Memory B cell (primary cell): ENCODE measurements at regions not wholly inside any gene's neighbourhood (a gene's known extent, or its start where the extent isn't known, plus 50 kb on each side); places are given as distances from the start of the nearest gene placed in this dataset.
"Not testable (repeated sequence)": the region's sequence is repeated elsewhere in the genome, so short reads cannot be mapped to it uniquely, and the experiment has no call there.

Source experiments
- ATAC-seq: fragments of 150-1000 bp; cut with Tn5 transposase; 2 replicates; pipeline ENCODE4 v1.10.0; 2021; ENCODE audit warnings: low read depth, mild to moderate bottlenecking, moderate library complexity
- DNase-seq, 2 donors: peaks; one replicate each; pipeline ENCODE4 v3.0.0; 2022; ENCODE audit warnings: low spot score in 2 of 2
- H3K27ac Mint-ChIP-seq: one replicate; pipeline ENCODE4 v1.8.0; 2022; ENCODE audit warnings: mild to moderate bottlenecking, moderate library complexity, mixed read lengths
- H3K27me3 Mint-ChIP-seq: one replicate; pipeline ENCODE4 v1.8.0; 2022; ENCODE audit warnings: mixed read lengths
- H3K36me3 Mint-ChIP-seq: one replicate; pipeline ENCODE4 v1.8.0; 2022; ENCODE audit warnings: mild to moderate bottlenecking, mixed read lengths
- H3K4me1 Mint-ChIP-seq: one replicate; pipeline ENCODE4 v1.8.0; 2022; ENCODE audit warnings: mixed read lengths
- H3K4me3 Mint-ChIP-seq: one replicate; pipeline ENCODE4 v1.8.0; 2022; ENCODE audit warnings: mild to moderate bottlenecking, moderate library complexity, mixed read lengths
- H3K9me3 Mint-ChIP-seq: one replicate; pipeline ENCODE4 v1.8.0; 2022; ENCODE audit warnings: mixed read lengths

DNA sequence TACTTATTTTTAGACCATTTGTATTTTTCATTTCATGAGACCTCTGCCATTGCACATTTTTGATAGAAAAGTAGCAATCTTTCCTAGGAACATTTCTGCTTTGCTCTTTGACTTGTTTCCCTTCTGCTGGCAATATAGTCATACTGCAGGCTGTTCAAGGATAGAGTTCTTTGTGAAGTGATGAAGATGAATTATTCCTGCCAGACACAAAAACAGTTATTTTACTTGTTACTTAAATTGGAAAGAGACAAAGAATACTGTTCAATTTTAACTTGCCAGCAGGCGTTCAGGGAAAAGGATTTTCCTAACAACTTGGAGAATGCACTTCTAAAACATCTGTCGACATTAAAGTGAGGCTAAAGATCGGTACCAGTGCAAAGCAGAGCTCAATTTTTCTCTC, 251.7 kb upstream of the ACTBL2 start:
- Mint-ChIP-seq H3K4me1 (no peaks in the 10 kb centered on the region), H3K27me3 (peaks cover 2% of the 10 kb centered on the region), H3K9me3 (peaks cover 3% of the 10 kb centered on the region), H3K36me3 (no peaks in the 10 kb centered on the region), H3K27ac (no peak overlapping the region), H3K4me3 (no peak overlapping the region)
- DNase-seq, result no peak
- ATAC-seq, result no peak

DNA sequence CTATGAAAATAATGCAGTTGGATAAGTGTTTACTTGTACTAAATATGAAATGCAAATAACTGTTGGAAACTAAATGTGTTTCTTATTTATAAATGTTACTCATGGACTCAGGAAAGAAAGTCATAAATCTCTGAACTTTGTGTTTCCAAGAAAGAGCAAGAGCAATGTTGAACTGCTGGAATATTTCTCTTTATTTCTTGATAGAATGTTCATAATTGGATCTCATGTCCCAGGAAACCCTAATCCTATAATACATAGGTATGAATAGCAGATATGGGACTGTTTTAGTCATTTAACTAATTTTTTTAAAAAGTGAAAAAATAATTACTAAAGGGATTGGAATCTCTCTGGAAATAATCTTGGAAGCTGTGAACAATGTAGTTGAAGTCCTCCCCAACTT, 245.0 kb upstream of the ACTBL2 start:
- peaks cover 6% of the 10 kb centered on the region for H3K27me3 Mint-ChIP-seq
- no peak overlapping the region for H3K27ac Mint-ChIP-seq
- H3K4me3 Mint-ChIP-seq, result no peak overlapping the region
- H3K36me3 Mint-ChIP-seq, result no peaks in the 10 kb centered on the region
- DNase-seq (no peak), ATAC-seq (no peak)
- H3K4me1 Mint-ChIP-seq, result no peaks in the 10 kb centered on the region
- peaks cover 3% of the 10 kb centered on the region for H3K9me3 Mint-ChIP-seq

DNA sequence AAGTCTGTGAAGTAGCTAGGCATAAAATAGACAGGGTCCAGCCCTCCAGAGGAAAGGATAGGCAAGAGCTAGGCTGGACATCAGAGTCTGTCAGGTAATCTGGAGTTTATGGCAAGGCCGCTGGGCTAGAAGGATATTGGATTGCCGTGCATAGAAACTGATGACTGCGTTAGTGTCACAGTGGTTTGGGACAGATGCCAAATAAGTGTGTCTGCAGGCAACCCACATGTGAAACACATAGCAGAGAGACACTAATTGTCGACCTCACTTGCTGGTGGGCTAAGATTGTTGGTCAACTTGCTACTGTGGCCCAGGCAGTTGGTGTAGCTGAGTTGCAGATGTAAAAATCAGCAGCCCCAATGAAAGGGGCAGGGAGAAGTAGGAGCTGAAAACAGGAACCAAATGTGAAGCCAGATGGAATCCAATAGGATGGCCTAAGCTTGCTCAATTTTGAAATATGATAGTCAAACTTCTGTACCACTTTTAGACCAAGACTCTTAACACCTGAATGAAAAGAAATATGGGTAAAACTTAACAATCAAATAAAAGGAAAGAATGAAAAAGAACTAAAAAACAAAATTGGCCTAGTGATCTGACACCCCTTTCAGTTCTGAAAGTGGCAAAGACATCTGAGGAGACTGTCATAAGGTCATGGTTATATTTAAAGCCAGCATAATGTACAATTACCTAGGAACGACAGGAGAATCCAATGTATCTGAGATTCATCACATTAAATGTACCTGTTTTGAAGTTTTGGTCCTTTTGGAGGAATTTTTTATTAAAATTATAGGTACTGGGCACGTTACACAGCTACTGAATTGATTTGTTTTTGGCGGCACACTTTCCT, 243.3 kb upstream of the ACTBL2 start:
- H3K27ac Mint-ChIP-seq, result no peak overlapping the region
- H3K9me3 Mint-ChIP-seq, result no peaks in the 10 kb centered on the region
- no peak for ATAC-seq
- H3K4me3 Mint-ChIP-seq, result no peak overlapping the region
- no peaks in the 10 kb centered on the region for H3K4me1 Mint-ChIP-seq
- H3K27me3 Mint-ChIP-seq, result peaks cover 7% of the 10 kb centered on the region
- no peak for DNase-seq
- no peaks in the 10 kb centered on the region for H3K36me3 Mint-ChIP-seq

DNA sequence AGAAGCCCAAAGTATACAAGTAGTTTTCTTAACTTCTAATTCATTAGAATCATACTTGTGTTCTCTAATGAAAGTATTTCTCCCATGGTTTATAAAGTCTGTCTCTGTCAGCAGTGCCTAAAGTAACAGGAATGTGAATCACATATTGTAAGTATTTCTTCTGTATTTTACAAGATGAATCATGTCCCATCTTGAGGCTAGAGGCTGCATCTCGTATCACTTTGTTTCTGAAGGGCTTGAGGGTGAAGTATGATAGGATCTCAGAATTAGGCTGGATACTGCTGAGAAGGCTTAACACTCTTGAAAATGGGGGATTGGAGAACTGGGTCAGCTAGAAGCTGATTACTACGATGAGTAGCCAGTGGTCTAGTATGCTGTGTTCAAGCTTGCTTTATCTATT, 242.2 kb upstream of the ACTBL2 start:
- Mint-ChIP-seq H3K36me3 (no peaks in the 10 kb centered on the region), H3K9me3 (no peaks in the 10 kb centered on the region), H3K4me1 (no peaks in the 10 kb centered on the region), H3K4me3 (no peak overlapping the region), H3K27me3 (peaks cover 8% of the 10 kb centered on the region), H3K27ac (no peak overlapping the region)
- ATAC-seq, result no peak
- no peak for DNase-seq

DNA sequence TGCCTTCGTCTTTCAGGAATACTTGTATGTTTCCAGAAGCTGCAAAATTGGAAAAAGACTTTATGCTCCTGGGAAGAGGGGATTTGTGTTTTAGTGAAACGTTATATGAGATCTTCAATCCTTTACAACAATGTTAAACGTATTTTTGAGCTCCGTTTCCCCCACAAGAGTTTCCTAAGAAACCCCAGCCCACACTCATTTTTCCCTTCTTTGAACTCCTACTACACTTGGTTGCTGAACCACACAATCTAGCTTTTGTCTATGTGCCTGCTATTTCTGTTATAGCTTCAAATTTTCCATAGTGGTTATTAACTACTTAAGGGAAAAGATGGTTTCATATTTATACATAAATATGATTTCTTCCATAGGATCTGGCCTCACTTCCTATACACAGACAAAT, 238.6 kb upstream of the ACTBL2 start:
- Mint-ChIP-seq H3K27me3 (peaks cover 8% of the 10 kb centered on the region), H3K36me3 (no peaks in the 10 kb centered on the region), H3K4me1 (no peaks in the 10 kb centered on the region), H3K9me3 (no peaks in the 10 kb centered on the region), H3K4me3 (no peak overlapping the region), H3K27ac (no peak overlapping the region)
- DNase-seq (no peak), ATAC-seq (no peak)

DNA sequence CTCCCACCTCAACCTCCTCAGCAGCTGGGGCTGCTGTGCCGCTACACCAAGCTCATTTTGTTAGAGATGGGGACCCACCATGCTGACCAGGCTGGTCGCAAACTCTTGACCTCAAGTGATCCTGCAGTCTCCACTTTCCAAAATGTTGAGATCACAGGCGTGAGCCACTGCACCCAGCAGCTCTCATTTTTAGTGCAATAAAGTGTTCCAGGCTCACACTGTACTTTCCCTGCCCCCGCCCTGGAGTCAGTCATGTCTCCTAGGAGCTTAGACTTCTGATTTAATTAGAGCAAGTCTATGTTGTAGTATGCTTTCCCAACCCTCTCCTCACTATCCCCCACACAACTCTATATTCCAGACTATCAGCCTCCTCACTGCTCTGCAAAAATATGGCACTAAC, 238.0 kb upstream of the ACTBL2 start:
- Mint-ChIP-seq H3K27me3 (peaks cover 10% of the 10 kb centered on the region), H3K27ac (no peak overlapping the region), H3K4me3 (no peak overlapping the region), H3K4me1 (no peaks in the 10 kb centered on the region), H3K9me3 (peaks cover 4% of the 10 kb centered on the region), H3K36me3 (no peaks in the 10 kb centered on the region)
- ATAC-seq, result no peak
- DNase-seq, result no peak

DNA sequence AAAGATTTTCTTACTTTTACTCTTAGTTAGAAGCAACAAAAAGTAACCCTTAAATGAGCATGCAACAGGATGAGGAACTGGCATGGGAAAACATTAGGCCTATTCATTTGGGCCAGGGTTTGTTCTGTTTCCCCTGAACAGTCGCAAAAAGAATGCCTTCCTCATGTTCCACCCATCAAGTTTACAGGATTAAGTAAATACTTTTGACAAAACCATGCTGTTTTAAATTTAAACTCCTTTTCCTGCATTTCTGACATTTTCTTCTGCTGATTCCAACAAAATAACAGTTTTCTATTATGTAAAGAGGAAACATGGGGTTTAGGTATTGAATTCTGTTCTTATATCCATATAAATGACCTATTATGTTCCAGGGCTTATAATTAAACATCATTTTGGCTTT, 236.6 kb upstream of the ACTBL2 start:
- Mint-ChIP-seq H3K9me3 (peaks cover 4% of the 10 kb centered on the region), H3K27me3 (peaks cover 7% of the 10 kb centered on the region)
- no peak for ATAC-seq

DNA sequence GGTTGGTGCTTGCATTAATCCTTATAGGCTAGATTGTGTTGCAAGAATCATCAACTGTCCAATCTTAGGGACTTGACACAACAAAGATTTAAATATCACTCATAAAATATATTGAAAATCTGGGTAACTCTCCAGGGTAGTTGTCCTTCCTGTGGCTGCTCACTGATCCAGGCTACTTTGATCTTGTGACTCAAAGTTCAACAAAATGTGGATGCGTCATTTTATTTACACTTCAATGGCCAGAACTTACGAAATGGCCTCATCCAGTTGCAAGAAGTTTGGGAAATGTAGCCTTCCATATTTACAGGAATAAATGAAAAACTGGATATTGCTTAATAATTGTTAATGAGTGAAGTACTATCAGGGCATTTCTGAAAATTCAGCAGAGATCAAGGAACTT, 235.5 kb upstream of the ACTBL2 start:
- Mint-ChIP-seq H3K36me3 (no peaks in the 10 kb centered on the region), H3K27me3 (peaks cover 7% of the 10 kb centered on the region), H3K4me1 (no peaks in the 10 kb centered on the region), H3K9me3 (peaks cover 6% of the 10 kb centered on the region), H3K27ac (no peak overlapping the region), H3K4me3 (no peak overlapping the region)
- no peak for ATAC-seq
- DNase-seq, result no peak

More for the DNA sequence above, 236.6 kb upstream of the ACTBL2 start:
- Mint-ChIP-seq H3K36me3 (no peaks in the 10 kb centered on the region), H3K27ac (no peak overlapping the region), H3K4me3 (no peak overlapping the region), H3K4me1 (no peaks in the 10 kb centered on the region)
- DNase-seq, result no peak

DNA sequence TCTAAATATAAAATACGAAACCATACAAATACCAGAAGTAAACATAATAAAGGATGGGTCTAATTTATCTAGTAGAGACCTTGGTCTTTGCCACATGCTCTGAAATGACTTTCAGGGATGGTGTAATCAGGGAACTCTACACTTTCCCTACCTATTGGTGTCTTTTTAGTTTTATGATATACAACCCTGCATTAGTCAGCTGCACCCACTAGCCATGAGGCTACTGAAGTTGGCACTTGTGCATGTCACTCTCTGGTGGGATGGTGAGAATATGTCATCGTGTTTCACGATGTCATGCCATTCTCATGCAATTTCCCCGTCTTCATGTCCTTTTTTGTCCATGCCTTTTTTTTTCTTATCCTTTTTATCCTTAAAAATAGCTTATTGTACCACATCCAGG, 234.9 kb upstream of the ACTBL2 start:
- ATAC-seq (no peak), DNase-seq (no peak)
- peaks cover 6% of the 10 kb centered on the region for H3K9me3 Mint-ChIP-seq
- no peak overlapping the region for H3K4me3 Mint-ChIP-seq
- no peaks in the 10 kb centered on the region for H3K4me1 Mint-ChIP-seq
- no peaks in the 10 kb centered on the region for H3K36me3 Mint-ChIP-seq
- H3K27me3 Mint-ChIP-seq, result peaks cover 7% of the 10 kb centered on the region
- H3K27ac Mint-ChIP-seq, result no peak overlapping the region

DNA sequence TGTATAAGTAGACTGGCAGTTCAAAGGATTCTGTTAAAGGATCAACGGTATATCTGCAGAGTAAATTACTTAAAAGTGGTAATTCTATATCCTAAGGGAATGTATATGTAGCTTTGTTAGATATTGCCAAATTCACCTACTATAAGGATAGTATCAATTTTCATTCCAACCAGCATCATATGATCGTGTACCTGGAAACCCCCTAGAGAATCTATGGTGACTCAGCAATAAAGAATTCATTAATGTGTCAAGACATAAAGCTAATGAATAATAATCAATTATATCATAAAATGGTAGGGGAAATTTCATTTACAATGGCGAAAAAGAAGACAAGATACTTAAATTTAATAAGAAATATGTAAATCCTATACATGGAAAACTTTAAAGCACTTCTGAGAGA, 234.1 kb upstream of the ACTBL2 start:
- Mint-ChIP-seq H3K4me3 (no peak overlapping the region), H3K27me3 (peaks cover 5% of the 10 kb centered on the region), H3K36me3 (no peaks in the 10 kb centered on the region), H3K9me3 (peaks cover 6% of the 10 kb centered on the region), H3K4me1 (no peaks in the 10 kb centered on the region), H3K27ac (no peak overlapping the region)
- ATAC-seq (no peak), DNase-seq (no peak)

DNA sequence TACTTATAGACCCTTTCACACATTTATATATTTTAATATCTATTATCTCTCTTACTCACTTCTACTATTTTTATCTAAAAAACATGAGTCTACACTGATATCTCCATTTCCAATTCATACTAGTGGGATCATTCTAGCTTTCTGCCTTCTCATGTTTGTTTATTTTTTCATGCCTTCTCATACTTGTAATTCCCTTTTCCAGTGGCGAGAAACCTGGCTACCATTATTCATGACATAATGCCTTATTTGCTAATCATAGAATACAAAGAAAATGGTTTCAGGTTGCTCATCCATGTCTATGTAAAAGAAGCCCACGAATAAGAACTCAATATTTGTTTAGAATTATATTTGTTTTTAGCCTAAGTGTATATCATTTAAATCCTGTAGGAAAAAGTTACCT, 232.7 kb upstream of the ACTBL2 start:
- peaks cover 6% of the 10 kb centered on the region for H3K9me3 Mint-ChIP-seq
- DNase-seq, result no peak
- no peak overlapping the region for H3K4me3 Mint-ChIP-seq
- no peak for ATAC-seq
- H3K27ac Mint-ChIP-seq, result no peak overlapping the region
- H3K4me1 Mint-ChIP-seq, result no peaks in the 10 kb centered on the region
- no peaks in the 10 kb centered on the region for H3K36me3 Mint-ChIP-seq
- H3K27me3 Mint-ChIP-seq, result peaks cover 2% of the 10 kb centered on the region

DNA sequence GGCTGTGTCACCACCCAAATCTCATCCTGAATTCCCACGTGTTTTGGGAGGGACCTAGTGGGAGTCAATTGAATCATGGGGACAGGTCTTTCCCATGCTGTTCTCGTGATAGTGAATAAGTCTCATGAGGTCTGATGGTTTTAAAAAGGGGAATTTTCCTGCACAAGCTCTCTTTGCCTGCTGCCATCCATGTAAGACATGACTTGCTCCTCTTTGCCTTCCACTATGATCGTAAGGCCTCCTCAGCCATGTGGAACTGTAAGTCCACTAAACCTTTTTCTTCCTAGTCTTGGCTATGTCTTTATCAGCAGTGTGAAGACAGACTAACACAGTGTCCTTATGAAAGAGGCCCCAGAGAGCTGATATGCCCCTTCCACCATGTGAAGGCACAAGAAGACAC, 230.9 kb upstream of the ACTBL2 start:
- H3K4me1 Mint-ChIP-seq, ATAC-seq, H3K27ac Mint-ChIP-seq, H3K27me3 Mint-ChIP-seq, H3K9me3 Mint-ChIP-seq, DNase-seq, H3K4me3 Mint-ChIP-seq, H3K36me3 Mint-ChIP-seq: not testable (repeated sequence)

DNA sequence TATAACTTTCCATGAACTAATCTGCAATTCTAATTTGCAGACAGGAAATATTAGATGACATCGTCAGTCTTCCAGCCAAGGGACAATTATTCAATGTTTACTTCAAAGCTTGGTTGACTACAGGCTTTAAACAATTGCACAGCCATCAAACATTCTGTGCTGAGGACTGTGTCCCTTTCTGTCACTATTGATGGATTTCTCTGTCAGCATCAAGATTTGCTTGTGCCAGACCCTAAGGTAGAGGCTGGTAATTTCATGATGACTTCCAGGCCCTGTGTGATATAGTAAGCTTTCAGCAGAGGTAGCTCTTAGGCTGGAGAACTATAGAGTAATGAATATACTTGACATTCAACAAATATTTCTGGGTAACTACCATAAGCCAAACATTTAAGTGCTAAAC, 229.3 kb upstream of the ACTBL2 start:
- ATAC-seq, result no peak
- H3K27ac Mint-ChIP-seq, result no peak overlapping the region
- DNase-seq, result no peak
- peaks cover 6% of the 10 kb centered on the region for H3K9me3 Mint-ChIP-seq
- no peak overlapping the region for H3K4me3 Mint-ChIP-seq
- no peaks in the 10 kb centered on the region for H3K36me3 Mint-ChIP-seq
- H3K27me3 Mint-ChIP-seq, result peaks cover 2% of the 10 kb centered on the region
- no peaks in the 10 kb centered on the region for H3K4me1 Mint-ChIP-seq

DNA sequence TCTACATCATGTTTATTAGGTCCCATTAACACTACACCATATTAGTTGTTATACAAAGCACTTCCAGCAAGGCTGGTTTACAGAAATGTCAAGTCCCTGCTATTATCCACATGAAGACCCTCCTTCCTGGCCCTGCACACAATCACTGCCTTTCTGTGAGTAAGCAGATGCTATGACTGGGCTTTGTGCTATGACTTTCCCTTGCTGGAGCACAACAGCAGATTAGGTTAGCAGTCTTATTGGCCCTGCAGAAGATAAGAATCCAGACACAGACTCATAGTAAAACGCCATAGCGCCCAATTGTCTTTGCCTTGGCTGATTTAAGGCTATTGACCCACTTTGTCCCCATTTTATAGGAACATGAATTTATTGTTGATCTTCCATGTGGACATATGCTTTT, 228.9 kb upstream of the ACTBL2 start:
- Mint-ChIP-seq H3K4me3 (no peak overlapping the region), H3K4me1 (no peaks in the 10 kb centered on the region), H3K27ac (no peak overlapping the region), H3K27me3 (peaks cover 2% of the 10 kb centered on the region), H3K36me3 (no peaks in the 10 kb centered on the region), H3K9me3 (peaks cover 6% of the 10 kb centered on the region)
- no peak for DNase-seq
- no peak for ATAC-seq

DNA sequence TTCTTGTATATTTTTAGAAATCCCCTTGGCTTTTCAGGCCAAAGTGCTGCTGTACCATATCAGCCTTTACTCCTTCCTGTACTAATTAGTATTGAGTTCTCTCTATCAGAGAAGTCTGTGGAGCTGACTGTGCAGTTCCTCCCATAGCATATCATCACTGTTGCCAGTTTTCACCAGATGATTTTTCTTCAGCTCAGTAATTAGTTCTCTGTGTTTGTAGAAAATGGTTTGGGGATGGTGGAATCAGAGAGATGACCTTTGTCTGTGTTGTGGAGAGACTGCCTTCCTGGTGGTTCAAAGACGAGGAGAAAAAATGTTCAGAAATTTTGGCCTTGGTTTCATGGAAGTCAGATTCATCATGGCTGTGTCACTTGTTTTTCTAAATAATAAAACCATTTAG, 227.5 kb upstream of the ACTBL2 start:
- Mint-ChIP-seq H3K4me3 (no peak overlapping the region), H3K27ac (no peak overlapping the region)

More for the DNA sequence above, 227.5 kb upstream of the ACTBL2 start:
- DNase-seq, result no peak
- Mint-ChIP-seq H3K36me3 (no peaks in the 10 kb centered on the region), H3K4me1 (no peaks in the 10 kb centered on the region), H3K9me3 (peaks cover 3% of the 10 kb centered on the region), H3K27me3 (no peaks in the 10 kb centered on the region)
- no peak for ATAC-seq
